Urinary bladder (tissue), 3 donors: ENCODE measurements at regions not wholly inside any gene's neighbourhood (a gene's known extent, or its start where the extent isn't known, plus 50 kb on each side); places are given as distances from the start of the nearest gene placed in this dataset.
"Not testable (repeated sequence)": the region's sequence is repeated elsewhere in the genome, so short reads cannot be mapped to it uniquely, and the experiment has no call there.

ENCODE experiments used
- DNase-seq: peaks from one replicate; pipeline ENCODE4 v3.0.0-alpha.2; 2015; ENCODE audit errors: extremely low spot score
- H3K27ac ChIP-seq: one replicate; pipeline ENCODE4 v1.5.1; 2013; ENCODE audit warnings: low read depth, mild to moderate bottlenecking, moderate library complexity
- H3K36me3 ChIP-seq: one replicate; pipeline ENCODE4 v1.6.1; 2013; ENCODE audit warnings: mild to moderate bottlenecking, moderate library complexity; ENCODE audit not compliant: insufficient read depth
- H3K4me1 ChIP-seq: one replicate; pipeline ENCODE4 v1.6.1; 2013; ENCODE audit warnings: mild to moderate bottlenecking, moderate library complexity; ENCODE audit not compliant: insufficient read depth
- H3K4me3 ChIP-seq: one replicate; pipeline ENCODE4 v1.5.1; 2013; ENCODE audit warnings: low read depth, low read length
- WGBS: extraction: QIAGEN DNeasy Blood & Tissue Kit; methylation state at CpG from one replicate; pipeline ENCODE4 v1.1.7; 2013; 5-methylcytosine and 5-hydroxymethylcytosine counted together
- donor health status: healthy with polysubstance abuse.
- donor health status: healthy.

GRCh38 chr10:33966946-33967345, 632.5 kb upstream of the NRP1 start:
- H3K27ac ChIP-seq, result no peak overlapping the region
- H3K36me3 ChIP-seq, result no peaks in the 10 kb centered on the region
- H3K4me3 ChIP-seq, result no peak overlapping the region
- WGBS, result 96% methylated on average over 4 of the region's 4 CpGs
- DNase-seq, result no peak
- no peaks in the 10 kb centered on the region for H3K4me1 ChIP-seq

GRCh38 chr10:33965795-33966581, 631.5 kb upstream of the NRP1 start:
- H3K4me3 ChIP-seq, result no peak overlapping the region
- H3K27ac ChIP-seq, result no peak overlapping the region
- no peak for DNase-seq
- WGBS, result 93% methylated on average over 6 of the region's 6 CpGs
- no peaks in the 10 kb centered on the region for H3K36me3 ChIP-seq
- no peaks in the 10 kb centered on the region for H3K4me1 ChIP-seq

GRCh38 chr10:33963729-33964128, 629.3 kb upstream of the NRP1 start:
- WGBS, result 84% methylated on average over 4 of the region's 4 CpGs
- Histone ChIP-seq H3K4me3 (no peak overlapping the region), H3K36me3 (no peaks in the 10 kb centered on the region), H3K27ac (no peak overlapping the region), H3K4me1 (no peaks in the 10 kb centered on the region)
- no peak for DNase-seq

GRCh38 chr10:33956322-33956721, 621.9 kb upstream of the NRP1 start:
- H3K4me1 ChIP-seq, DNase-seq, H3K36me3 ChIP-seq, H3K27ac ChIP-seq, H3K4me3 ChIP-seq: not testable (repeated sequence)
- WGBS, result 89% methylated on average over 4 of the region's 4 CpGs

- Histone ChIP-seq H3K4me1 (no peaks in the 10 kb centered on the region), H3K4me3 (no peak overlapping the region), H3K27ac (no peak overlapping the region), H3K36me3 (no peaks in the 10 kb centered on the region)
- no peak for DNase-seq
- 82% methylated on average over 1 of the region's 1 CpG for WGBS
Observed at GRCh38 chr10:33955676-33956075, 621.2 kb upstream of the NRP1 start.

- DNase-seq, result no peak
- 97% methylated on average over 8 of the region's 8 CpGs for WGBS
- no peak overlapping the region for H3K4me3 ChIP-seq
- no peaks in the 10 kb centered on the region for H3K4me1 ChIP-seq
- H3K27ac ChIP-seq, result no peak overlapping the region
- H3K36me3 ChIP-seq, result no peaks in the 10 kb centered on the region
Observed at GRCh38 chr10:33952692-33953360, 618.4 kb upstream of the NRP1 start.

- DNase-seq, result no peak
- Histone ChIP-seq H3K27ac (no peak overlapping the region), H3K4me3 (no peak overlapping the region), H3K4me1 (no peaks in the 10 kb centered on the region), H3K36me3 (no peaks in the 10 kb centered on the region)
- WGBS, result 93% methylated on average over 1 of the region's 1 CpG
Observed at GRCh38 chr10:33950206-33950605, 615.7 kb upstream of the NRP1 start.

- no peak for DNase-seq
- WGBS, result 77% methylated on average over 5 of the region's 5 CpGs
Observed at GRCh38 chr10:33947544-33947943, 613.1 kb upstream of the NRP1 start.

GRCh38 chr10:33945051-33945450, 610.6 kb upstream of the NRP1 start:
- no peak for DNase-seq
- H3K36me3 ChIP-seq, result no peaks in the 10 kb centered on the region
- H3K27ac ChIP-seq, result no peak overlapping the region
- H3K4me1 ChIP-seq, result no peaks in the 10 kb centered on the region
- 85% methylated on average over 1 of the region's 1 CpG for WGBS
- no peak overlapping the region for H3K4me3 ChIP-seq

More at GRCh38 chr10:33947544-33947943, 613.1 kb upstream of the NRP1 start:
- Histone ChIP-seq H3K27ac (no peak overlapping the region), H3K36me3 (no peaks in the 10 kb centered on the region), H3K4me1 (no peaks in the 10 kb centered on the region), H3K4me3 (no peak overlapping the region)

GRCh38 chr10:33942508-33942907, 608.0 kb upstream of the NRP1 start:
- Histone ChIP-seq H3K27ac (no peak overlapping the region), H3K36me3 (no peaks in the 10 kb centered on the region), H3K4me3 (no peak overlapping the region), H3K4me1 (no peaks in the 10 kb centered on the region)
- DNase-seq, result no peak
- 85% methylated on average over 6 of the region's 6 CpGs for WGBS

GRCh38 chr10:33939892-33940291, 605.4 kb upstream of the NRP1 start:
- DNase-seq, result no peak
- 88% methylated on average over 3 of the region's 3 CpGs for WGBS
- Histone ChIP-seq H3K4me1 (no peaks in the 10 kb centered on the region), H3K36me3 (no peaks in the 10 kb centered on the region), H3K27ac (no peak overlapping the region), H3K4me3 (no peak overlapping the region)

- 92% methylated on average over 4 of the region's 4 CpGs for WGBS
- no peak overlapping the region for H3K27ac ChIP-seq
- H3K4me1 ChIP-seq, result no peaks in the 10 kb centered on the region
- no peak for DNase-seq
- H3K36me3 ChIP-seq, result no peaks in the 10 kb centered on the region
- H3K4me3 ChIP-seq, result no peak overlapping the region
Observed at GRCh38 chr10:33939410-33939809, 604.9 kb upstream of the NRP1 start.

GRCh38 chr10:33938001-33938400, 603.5 kb upstream of the NRP1 start:
- no peak for DNase-seq
- H3K4me1 ChIP-seq, result no peaks in the 10 kb centered on the region
- WGBS, result 84% methylated on average over 3 of the region's 3 CpGs
- H3K36me3 ChIP-seq, result no peaks in the 10 kb centered on the region
- H3K4me3 ChIP-seq, result no peak overlapping the region
- H3K27ac ChIP-seq, result no peak overlapping the region

- no peak overlapping the region for H3K4me3 ChIP-seq
- H3K27ac ChIP-seq, result no peak overlapping the region
- DNase-seq, result no peak
- H3K36me3 ChIP-seq, result no peaks in the 10 kb centered on the region
- no peaks in the 10 kb centered on the region for H3K4me1 ChIP-seq
- WGBS, result 78% methylated on average over 15 of the region's 15 CpGs
Observed at GRCh38 chr10:33937036-33937730, 602.7 kb upstream of the NRP1 start.
